Activated T-helper 1 cell treated with anti-CD3 and anti-CD28 coated beads, Interleukin-12 subunit alpha, Interleukin-12 subunit beta, Interleukin-2, Interleukin-4 antibody, amounts not matched to agents 30 ng/mL and 10 ng/mL and 1 ng/mL, durations not matched to agents 14 hours and 24 hours and 36 hours (primary cell): ENCODE measurements at regions not wholly inside any gene's neighbourhood (a gene's known extent, or its start where the extent isn't known, plus 50 kb on each side); places are given as distances from the start of the nearest gene placed in this dataset.

Experiments
- DNase-seq: peaks from one replicate; pipeline ENCODE4 v3.0.0; 2021; ENCODE audit warnings: low spot score
- H3K27ac Mint-ChIP-seq: one replicate; pipeline ENCODE4 v1.8.0; 2021; ENCODE audit warnings: mild to moderate bottlenecking, mixed read lengths
- H3K27me3 Mint-ChIP-seq: one replicate; pipeline ENCODE4 v1.8.0; 2022; ENCODE audit warnings: mild to moderate bottlenecking, moderate library complexity, mixed read lengths; ENCODE audit not compliant: insufficient read depth
- H3K36me3 Mint-ChIP-seq: one replicate; pipeline ENCODE4 v1.8.0; 2021; ENCODE audit warnings: low read depth, mixed read lengths
- H3K4me1 Mint-ChIP-seq: one replicate; pipeline ENCODE4 v1.8.0; 2021; ENCODE audit warnings: low read depth, mixed read lengths
- H3K4me3 Mint-ChIP-seq: one replicate; pipeline ENCODE4 v1.8.0; 2021; ENCODE audit warnings: mild to moderate bottlenecking, moderate library complexity, mixed read lengths
- H3K9me3 Mint-ChIP-seq: one replicate; pipeline ENCODE4 v1.8.0; 2021; ENCODE audit warnings: mixed read lengths
- intact Hi-C: fragments of 100-400 bp; cut with micrococcal nuclease; formaldehyde crosslinking; loops from one replicate; pipeline ENCODE4 v1.15.1; 2024

DNA sequence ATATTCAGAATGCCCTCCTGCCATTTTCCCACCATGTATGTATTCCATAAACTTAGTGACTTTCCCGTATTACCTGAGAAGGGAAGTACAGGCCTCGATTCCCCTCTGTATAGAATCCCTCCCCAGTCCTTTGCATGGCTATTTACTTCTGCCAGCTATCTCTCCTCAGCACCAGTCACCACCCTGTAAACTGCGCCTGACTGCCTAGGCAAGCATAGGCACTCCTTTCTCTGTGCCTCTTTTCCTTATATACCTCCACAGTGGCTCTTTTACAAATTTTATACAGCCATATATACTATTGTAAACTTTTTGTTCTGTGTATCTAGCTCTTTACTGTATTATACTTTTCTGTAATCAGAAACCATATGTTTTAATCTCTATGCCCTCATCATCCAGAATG is 130.9 kb upstream of the TET2 start:
- no peak for DNase-seq
- Mint-ChIP-seq H3K4me3 (no peak overlapping the region), H3K36me3 (no peaks in the 10 kb centered on the region), H3K9me3 (no peaks in the 10 kb centered on the region), H3K27me3 (peaks cover 2% of the 10 kb centered on the region), H3K4me1 (no peaks in the 10 kb centered on the region), H3K27ac (no peak overlapping the region)
- intact Hi-C loops: no loop called here

DNA sequence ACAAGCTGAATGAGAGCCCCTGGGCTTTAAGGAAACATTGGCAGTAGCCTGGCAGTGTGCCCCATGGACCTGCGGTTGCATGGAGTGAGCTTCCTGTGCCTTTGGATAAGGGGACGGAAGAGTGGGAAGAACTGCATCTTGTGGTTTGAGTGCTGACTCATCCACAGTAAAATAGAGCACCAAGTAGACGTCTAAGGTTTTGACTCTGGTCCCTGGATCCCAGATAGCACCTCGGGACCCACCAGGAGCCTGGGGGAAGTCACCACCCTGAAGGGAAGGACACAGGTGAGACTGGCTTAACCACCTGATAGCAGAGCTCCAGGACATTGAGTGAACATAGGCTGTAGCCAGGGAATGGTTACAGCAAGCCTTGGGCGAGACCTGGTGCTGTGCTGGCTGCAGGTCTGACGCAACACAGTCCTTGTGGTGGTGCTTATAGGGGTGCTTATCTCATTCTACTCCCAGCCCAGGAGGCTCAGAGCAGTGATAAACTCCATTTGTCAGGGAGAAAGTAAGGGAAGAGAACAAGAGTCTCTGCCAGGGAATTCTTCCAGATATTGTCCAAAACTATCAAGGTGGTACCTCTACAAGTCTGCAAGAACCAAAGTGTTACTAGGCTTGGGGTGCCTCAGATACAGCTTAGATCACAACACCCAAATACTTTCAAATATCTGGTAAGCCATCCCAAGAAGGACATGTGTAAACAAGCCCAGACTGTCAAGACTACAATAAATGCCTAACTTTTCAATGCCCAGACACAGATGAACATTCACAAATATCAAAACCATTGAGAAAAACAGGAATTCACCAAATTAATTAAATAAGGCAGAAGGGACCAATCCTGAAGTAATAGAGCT is 123.6 kb upstream of the TET2 start:
- no peak overlapping the region for H3K4me3 Mint-ChIP-seq
- intact Hi-C loops: no loop called here
- H3K4me1 Mint-ChIP-seq: no peaks in the 10 kb centered on the region
- no peak overlapping the region for H3K27ac Mint-ChIP-seq
- peaks cover 11% of the 10 kb centered on the region for H3K9me3 Mint-ChIP-seq
- H3K36me3 Mint-ChIP-seq: no peaks in the 10 kb centered on the region
- peaks cover 4% of the 10 kb centered on the region for H3K27me3 Mint-ChIP-seq
- no peak for DNase-seq

GRCh38 chr4:105023668-105024055 is 123.0 kb upstream of the TET2 start:
- peaks cover 11% of the 10 kb centered on the region for H3K9me3 Mint-ChIP-seq
- no peaks in the 10 kb centered on the region for H3K36me3 Mint-ChIP-seq
- no peak overlapping the region for H3K4me3 Mint-ChIP-seq
- H3K4me1 Mint-ChIP-seq: no peaks in the 10 kb centered on the region
- H3K27me3 Mint-ChIP-seq: peaks cover 5% of the 10 kb centered on the region
- DNase-seq: no peak
- intact Hi-C loops: no loop called here
- H3K27ac Mint-ChIP-seq: no peak overlapping the region

DNA sequence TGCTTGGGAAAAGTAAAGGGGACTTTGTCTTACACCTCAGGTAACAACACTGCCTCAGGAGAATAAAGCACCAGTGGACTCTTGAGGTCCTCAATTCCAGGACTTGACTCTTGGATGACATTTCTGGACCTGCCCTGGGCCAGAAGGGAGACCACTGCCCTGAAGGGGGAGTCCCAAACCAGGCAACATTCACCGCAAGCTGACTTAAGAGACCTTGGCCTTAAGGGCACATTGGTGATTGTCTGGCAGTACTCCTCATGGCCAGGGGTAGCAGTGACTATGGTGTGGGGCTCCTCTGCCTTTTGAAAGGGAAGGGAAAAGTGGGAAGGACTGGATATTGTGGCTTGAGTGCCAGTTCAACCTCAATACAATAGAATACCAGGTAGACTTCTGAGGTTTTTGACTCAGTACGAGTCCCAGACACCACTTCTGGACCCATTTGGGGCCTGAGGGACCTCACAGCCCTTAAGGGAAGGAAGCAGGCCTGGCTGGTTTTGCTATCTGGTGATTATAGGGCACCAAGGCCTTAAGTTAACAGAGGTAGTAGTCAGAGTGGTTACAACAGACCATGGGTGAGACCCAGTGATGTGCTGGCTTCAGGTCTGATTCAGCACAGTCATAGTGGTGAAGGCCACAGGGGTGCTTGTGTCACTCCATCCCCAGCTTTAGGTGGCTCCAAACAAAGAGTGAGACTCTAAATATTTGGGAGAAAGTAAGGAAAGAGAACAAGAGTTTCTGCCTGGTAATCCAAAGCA is 121.2 kb upstream of the TET2 start:
- intact Hi-C loops: no loop called here
- Mint-ChIP-seq H3K4me3 (no peak overlapping the region), H3K27ac (no peak overlapping the region), H3K27me3 (peaks cover 6% of the 10 kb centered on the region), H3K9me3 (peaks cover 11% of the 10 kb centered on the region), H3K36me3 (no peaks in the 10 kb centered on the region), H3K4me1 (no peaks in the 10 kb centered on the region)
- no peak for DNase-seq

- no peak for DNase-seq
- H3K27me3 Mint-ChIP-seq: peaks cover 4% of the 10 kb centered on the region
- no peaks in the 10 kb centered on the region for H3K36me3 Mint-ChIP-seq
- no peaks in the 10 kb centered on the region for H3K4me1 Mint-ChIP-seq
- H3K27ac Mint-ChIP-seq: no peak overlapping the region
- no peak overlapping the region for H3K4me3 Mint-ChIP-seq
- intact Hi-C loops: loop anchor here (5.0 kb wide), 1 partner anchor 50 kb away; no protein-coding TSS in a partner anchor
- H3K9me3 Mint-ChIP-seq: no peaks in the 10 kb centered on the region
Observed at GRCh38 chr4:105036991-105037390, 109.7 kb upstream of the TET2 start.

DNA sequence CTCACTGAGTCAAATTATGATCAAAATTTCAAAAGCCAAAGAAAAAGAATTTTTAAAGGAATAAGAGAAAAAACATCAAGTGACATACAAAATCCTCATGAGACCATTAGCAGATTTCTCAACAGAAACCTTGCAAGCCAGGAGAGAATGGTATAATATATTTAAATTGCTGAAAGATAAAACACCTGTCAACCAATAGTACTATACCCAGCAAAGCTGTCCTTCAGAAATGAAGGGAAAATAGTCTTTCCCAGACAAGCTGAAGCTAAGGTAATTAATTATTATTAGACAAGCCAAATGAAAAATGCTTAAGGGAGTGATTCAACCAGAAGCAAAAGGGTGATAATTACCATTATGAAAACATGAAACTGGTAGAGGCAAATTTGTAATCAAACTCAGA is 104.2 kb upstream of the TET2 start:
- no peaks in the 10 kb centered on the region for H3K4me1 Mint-ChIP-seq
- peaks cover 8% of the 10 kb centered on the region for H3K9me3 Mint-ChIP-seq
- no peak overlapping the region for H3K4me3 Mint-ChIP-seq
- peaks cover 3% of the 10 kb centered on the region for H3K27me3 Mint-ChIP-seq
- no peaks in the 10 kb centered on the region for H3K36me3 Mint-ChIP-seq
- no peak overlapping the region for H3K27ac Mint-ChIP-seq
- no peak for DNase-seq
- intact Hi-C loops: no loop called here

DNA sequence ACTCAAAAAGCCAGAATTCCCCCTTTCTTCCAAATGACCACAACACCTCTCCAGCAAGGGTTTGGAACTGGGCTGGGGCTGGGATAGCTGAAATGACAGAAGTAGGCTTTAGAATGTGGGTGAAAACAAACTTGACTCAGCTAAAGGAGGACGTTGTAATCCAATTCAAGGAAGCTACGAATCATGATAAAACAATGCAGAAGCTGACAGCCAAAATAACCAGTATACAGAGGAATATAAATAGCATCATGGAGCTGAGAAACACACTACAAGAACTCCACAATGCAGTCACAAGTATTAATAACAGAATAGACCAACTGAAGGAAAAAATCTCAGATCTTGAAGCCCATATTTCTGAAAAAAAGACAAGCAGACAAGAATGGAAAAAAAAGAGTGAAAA is 95.8 kb upstream of the TET2 start:
- peaks cover 29% of the 10 kb centered on the region for H3K9me3 Mint-ChIP-seq
- H3K27me3 Mint-ChIP-seq: peaks cover 2% of the 10 kb centered on the region
- H3K4me3 Mint-ChIP-seq: no peak overlapping the region
- no peak overlapping the region for H3K27ac Mint-ChIP-seq
- no peaks in the 10 kb centered on the region for H3K36me3 Mint-ChIP-seq
- DNase-seq: no peak
- intact Hi-C loops: no loop called here
- no peaks in the 10 kb centered on the region for H3K4me1 Mint-ChIP-seq

DNA sequence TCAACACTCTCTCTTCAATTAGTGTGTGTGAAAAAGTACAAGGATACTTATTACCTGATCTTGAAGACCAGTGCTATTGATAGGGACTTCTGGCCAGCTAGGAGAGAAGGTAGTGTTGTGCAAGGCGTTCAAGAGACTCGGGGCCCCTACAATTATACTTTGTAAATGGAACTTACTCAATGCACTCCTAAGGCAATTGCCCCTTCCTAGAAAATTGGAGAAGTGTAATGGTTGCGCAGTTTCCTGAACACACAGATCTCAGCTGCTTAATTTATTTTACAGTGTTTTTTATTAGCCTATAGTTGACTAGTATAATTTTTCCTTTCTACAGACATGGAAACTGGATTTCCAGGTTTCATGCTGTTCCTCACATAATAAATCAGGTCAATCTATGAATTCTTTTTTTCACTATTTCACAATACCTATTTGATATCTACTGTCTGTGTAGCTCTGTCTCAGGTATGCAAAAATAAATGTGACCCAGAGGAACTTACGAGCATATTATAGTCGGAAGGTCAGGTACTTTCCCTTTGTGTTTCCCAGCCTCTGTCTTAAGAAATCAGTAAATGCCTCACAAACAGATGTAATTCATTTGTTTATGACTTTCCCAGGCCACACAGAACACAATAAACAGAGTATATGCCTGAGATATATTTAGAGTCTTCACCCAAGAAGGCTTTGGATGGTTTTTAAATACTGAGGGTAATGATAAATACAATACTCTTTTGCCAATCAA is 89.1 kb upstream of the TET2 start:
- Mint-ChIP-seq H3K9me3 (peaks cover 13% of the 10 kb centered on the region), H3K36me3 (no peaks in the 10 kb centered on the region), H3K27ac (peak overlapping the region; percentile 60), H3K27me3 (peaks cover 2% of the 10 kb centered on the region), H3K4me3 (no peak overlapping the region), H3K4me1 (peaks cover 41% of the 10 kb centered on the region)
- no peak for DNase-seq
- intact Hi-C loops: loop anchor here (1.0 to 5.0 kb wide), 4 partner anchors 80 to 1260 kb away; partner anchors contain the start of genes AIMP1 and TBCK

DNA sequence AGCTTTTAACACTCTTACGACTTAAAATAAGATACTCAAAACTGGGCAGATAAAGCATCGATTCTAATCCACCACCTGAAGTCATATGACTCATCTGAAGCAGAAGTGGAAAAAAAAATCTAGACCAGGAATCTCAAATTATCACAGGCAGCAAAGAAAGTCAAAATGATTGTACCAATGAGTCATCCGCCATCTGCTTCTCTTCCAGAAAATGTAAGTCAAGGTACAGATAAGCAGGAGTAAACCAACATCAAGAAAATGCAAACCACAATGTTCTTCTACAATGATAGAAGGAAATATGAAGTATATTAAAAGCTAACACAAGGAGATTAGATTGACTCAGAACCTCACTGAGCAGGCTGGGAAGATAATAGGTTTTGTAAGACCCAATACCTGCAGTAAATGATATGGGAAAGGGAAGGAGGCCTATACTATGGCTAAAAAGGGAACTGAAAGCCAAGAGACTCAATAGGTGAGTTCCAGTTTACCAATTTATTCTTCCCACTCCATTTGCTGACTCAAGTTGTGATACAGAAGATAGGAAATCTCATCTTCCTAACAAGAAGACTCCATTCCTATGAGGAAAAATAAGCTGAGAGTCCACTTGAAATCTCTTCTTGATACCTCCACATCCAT is 88.4 kb upstream of the TET2 start:
- Mint-ChIP-seq H3K4me3 (no peak overlapping the region), H3K4me1 (peaks cover 49% of the 10 kb centered on the region)

DNA sequence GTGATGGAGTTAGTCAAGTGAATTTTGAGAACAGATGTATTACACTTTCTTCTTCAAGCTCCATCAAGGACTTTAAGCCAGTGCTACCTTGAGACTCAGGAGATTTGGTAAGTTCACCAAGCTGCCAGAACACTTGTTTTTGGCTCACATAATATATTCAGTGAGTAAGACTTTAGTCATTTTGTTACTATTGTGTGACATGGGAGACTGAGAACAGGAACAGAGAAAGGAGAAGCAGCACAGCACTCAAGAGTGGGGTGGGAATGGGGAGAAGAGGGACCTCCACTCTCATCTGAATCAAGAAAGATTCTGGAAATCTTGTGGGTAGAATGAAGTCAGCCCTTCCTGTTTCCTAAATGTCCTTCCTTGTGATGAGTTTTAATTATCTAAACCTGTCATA is 87.3 kb upstream of the TET2 start:
- Mint-ChIP-seq H3K36me3 (no peaks in the 10 kb centered on the region), H3K27me3 (no peaks in the 10 kb centered on the region), H3K4me3 (no peak overlapping the region), H3K4me1 (peaks cover 55% of the 10 kb centered on the region), H3K9me3 (peaks cover 4% of the 10 kb centered on the region), H3K27ac (peak overlapping the region; percentile 51)
- intact Hi-C loops: loop anchor here (5.0 kb wide), 1 partner anchor 1258 kb away; the partner anchor contains the start of genes AIMP1 and TBCK
- no peak for DNase-seq

More for the DNA sequence above, 88.4 kb upstream of the TET2 start:
- no peak for DNase-seq
- intact Hi-C loops: loop anchor here (1.0 to 5.0 kb wide), 4 partner anchors 79 to 1259 kb away; partner anchors contain the start of genes AIMP1 and TBCK
- Mint-ChIP-seq H3K36me3 (no peaks in the 10 kb centered on the region), H3K27me3 (no peaks in the 10 kb centered on the region), H3K9me3 (peaks cover 5% of the 10 kb centered on the region), H3K27ac (peak overlapping the region; percentile 60)

DNA sequence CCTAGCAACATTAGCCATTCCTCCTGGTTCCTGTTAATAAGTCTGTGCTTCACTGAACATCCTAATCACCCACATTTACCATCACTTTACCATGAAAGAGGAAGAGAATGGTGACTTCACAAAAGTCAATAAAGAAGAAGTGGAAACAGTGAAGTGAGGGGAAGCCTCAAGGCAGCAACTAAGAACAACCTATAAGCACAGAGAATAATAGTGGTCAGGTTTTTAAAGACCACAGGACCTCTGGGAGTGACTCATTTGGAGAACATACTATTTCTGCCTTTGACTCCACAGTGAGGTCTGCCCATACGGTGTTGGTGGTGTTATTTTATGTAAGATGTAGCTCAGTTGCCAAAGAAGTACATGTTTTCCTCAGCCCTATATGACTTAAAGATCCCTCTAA is 86.0 kb upstream of the TET2 start:
- intact Hi-C loops: loop anchor here (1.0 to 5.0 kb wide), 8 partner anchors 86 to 647 kb away; partner anchors contain the start of genes GSTCD, INTS12 and TET2
- Mint-ChIP-seq H3K9me3 (no peaks in the 10 kb centered on the region), H3K27me3 (no peaks in the 10 kb centered on the region), H3K27ac (peak overlapping the region; percentile 93), H3K4me3 (peak overlapping the region; percentile 17), H3K4me1 (peaks cover 55% of the 10 kb centered on the region), H3K36me3 (no peaks in the 10 kb centered on the region)
- peak; percentile 17 for DNase-seq

DNA sequence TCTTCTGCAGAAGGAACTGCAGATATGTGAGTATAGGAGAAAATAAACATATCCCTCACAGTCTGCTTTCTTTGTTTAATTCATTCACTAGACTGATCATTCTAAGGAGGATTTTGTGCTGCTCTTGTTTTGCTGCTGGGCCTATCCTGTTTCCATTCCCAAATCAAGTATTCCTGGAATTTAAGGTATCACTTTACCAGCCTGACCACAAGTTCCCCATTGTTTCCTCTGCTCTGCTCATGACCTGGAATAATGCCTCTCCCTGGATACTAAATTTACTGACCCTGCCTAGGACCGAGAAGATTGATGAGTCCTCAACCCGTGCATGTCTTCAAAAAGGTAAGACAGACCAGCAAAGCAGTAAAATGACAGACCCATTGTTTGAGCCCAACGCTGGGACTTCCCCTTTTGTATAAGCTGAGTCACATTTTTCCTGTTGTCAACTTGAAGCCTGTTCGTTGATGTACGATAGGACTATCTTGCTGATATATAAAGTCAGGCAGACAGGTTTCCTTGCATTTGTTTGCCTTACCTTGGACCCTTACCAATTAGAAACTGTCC is 85.5 kb upstream of the TET2 start:
- H3K4me1 Mint-ChIP-seq: peaks cover 55% of the 10 kb centered on the region
- peak; percentile 35 for DNase-seq
- no peaks in the 10 kb centered on the region for H3K36me3 Mint-ChIP-seq
- peak overlapping the region; percentile 93 for H3K27ac Mint-ChIP-seq
- H3K27me3 Mint-ChIP-seq: no peaks in the 10 kb centered on the region
- H3K4me3 Mint-ChIP-seq: peak overlapping the region; percentile 17
- intact Hi-C loops: loop anchor here (1.0 to 5.0 kb wide), 8 partner anchors 85 to 646 kb away; partner anchors contain the start of genes GSTCD, INTS12 and TET2
- H3K9me3 Mint-ChIP-seq: no peaks in the 10 kb centered on the region
